ENCODE measurements at regions not wholly inside any gene's neighbourhood (a gene's known extent, or its start where the extent isn't known, plus 50 kb on each side); places are given as distances from the start of the nearest gene placed in this dataset.

DNA sequence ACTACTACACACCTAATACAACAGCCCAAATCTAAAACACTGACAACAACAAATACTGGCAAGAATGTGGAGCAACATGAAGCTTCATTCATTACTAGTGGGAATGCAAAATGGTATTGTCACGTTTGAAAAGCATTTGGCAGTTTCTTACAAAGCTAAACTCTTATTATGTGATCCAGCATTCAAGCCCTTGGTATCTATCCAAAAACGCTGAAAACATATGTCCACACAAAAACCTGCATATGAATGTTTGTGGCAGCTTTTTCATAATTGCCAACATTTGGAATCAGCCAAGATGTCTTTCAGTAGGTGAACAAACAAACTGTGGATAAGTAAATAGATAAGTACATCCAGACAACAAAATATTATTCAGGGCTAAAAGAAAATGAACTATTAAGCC lies 501.1 kb upstream of the KIF2B start:
- H3K4me3 Mint-ChIP-seq = no peak overlapping the region
- H3K36me3 Mint-ChIP-seq (ENCODE audit: low read depth) = no peaks in the 10 kb centered on the region
- H3K4me1 Mint-ChIP-seq (ENCODE audit: low read depth) = no peaks in the 10 kb centered on the region
- no peaks in the 10 kb centered on the region for H3K27me3 Mint-ChIP-seq (ENCODE audit: low read depth)
- H3K27ac Mint-ChIP-seq = no peak overlapping the region
- peaks cover 25% of the 10 kb centered on the region for H3K9me3 Mint-ChIP-seq
- no peak for DNase-seq (ENCODE audit: low spot score)

GRCh38 chr17:53319947-53320346 lies 502.8 kb upstream of the KIF2B start:
- H3K27ac Mint-ChIP-seq = no peak overlapping the region
- H3K9me3 Mint-ChIP-seq = peaks cover 28% of the 10 kb centered on the region
- no peak overlapping the region for H3K4me3 Mint-ChIP-seq
- H3K36me3 Mint-ChIP-seq (ENCODE audit: low read depth) = no peaks in the 10 kb centered on the region
- no peaks in the 10 kb centered on the region for H3K27me3 Mint-ChIP-seq (ENCODE audit: low read depth)
- no peaks in the 10 kb centered on the region for H3K4me1 Mint-ChIP-seq (ENCODE audit: low read depth)
- DNase-seq (ENCODE audit: low spot score) = no peak

DNA sequence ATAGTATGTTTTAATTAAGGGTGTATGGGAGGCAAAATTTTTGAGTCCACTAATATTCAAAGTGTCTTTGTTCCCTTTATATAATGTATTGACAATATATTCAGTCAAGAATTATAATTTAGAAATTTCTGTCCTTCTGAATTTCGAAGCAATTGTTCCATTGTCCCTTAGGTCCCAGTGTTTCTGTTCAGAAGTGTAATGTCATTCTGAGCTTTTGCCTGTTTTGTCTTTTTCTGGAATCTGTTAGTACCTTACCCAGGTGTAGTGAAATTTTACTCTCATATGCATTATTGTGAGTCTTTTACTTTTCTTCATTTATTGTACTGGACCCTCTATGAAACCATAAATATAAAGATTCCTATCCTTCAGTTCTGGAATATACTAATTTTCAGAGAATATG lies 505.7 kb upstream of the KIF2B start:
- H3K27ac Mint-ChIP-seq = no peak overlapping the region
- H3K4me3 Mint-ChIP-seq = no peak overlapping the region
- no peak for DNase-seq (ENCODE audit: low spot score)
- H3K4me1 Mint-ChIP-seq (ENCODE audit: low read depth) = no peaks in the 10 kb centered on the region
- H3K27me3 Mint-ChIP-seq (ENCODE audit: low read depth) = no peaks in the 10 kb centered on the region
- no peaks in the 10 kb centered on the region for H3K36me3 Mint-ChIP-seq (ENCODE audit: low read depth)
- peaks cover 36% of the 10 kb centered on the region for H3K9me3 Mint-ChIP-seq

DNA sequence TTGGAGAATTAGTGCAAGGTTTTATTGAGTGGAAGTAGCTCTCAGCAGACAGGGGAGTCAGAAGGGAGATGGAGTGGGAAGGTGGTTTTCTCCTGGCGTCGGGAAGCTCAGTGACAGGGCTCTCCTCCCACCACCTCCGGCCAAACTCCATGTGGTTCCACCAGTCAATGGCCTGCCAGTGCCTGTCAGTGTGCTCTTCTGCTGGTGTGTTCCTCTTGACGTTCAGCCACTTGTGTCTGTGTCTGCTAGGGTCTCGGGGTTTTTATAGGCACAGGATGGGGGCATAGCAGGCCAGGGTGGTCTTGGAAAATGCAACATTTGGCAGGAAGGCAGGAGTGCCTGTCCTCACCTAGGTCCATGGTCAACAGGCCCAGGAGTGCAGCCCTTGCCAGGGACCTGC lies 506.7 kb upstream of the KIF2B start:
- peaks cover 33% of the 10 kb centered on the region for H3K9me3 Mint-ChIP-seq
- no peaks in the 10 kb centered on the region for H3K27me3 Mint-ChIP-seq (ENCODE audit: low read depth)
- H3K4me3 Mint-ChIP-seq = no peak overlapping the region
- no peaks in the 10 kb centered on the region for H3K4me1 Mint-ChIP-seq (ENCODE audit: low read depth)
- H3K27ac Mint-ChIP-seq = no peak overlapping the region
- no peak for DNase-seq (ENCODE audit: low spot score)
- H3K36me3 Mint-ChIP-seq (ENCODE audit: low read depth) = no peaks in the 10 kb centered on the region

GRCh38 chr17:53314521-53314920 lies 508.2 kb upstream of the KIF2B start:
- Mint-ChIP-seq H3K4me3 (no peak overlapping the region), H3K27me3 (ENCODE audit: low read depth) (no peaks in the 10 kb centered on the region), H3K36me3 (ENCODE audit: low read depth) (no peaks in the 10 kb centered on the region), H3K27ac (no peak overlapping the region), H3K9me3 (peaks cover 35% of the 10 kb centered on the region), H3K4me1 (ENCODE audit: low read depth) (no peaks in the 10 kb centered on the region)
- DNase-seq (ENCODE audit: low spot score) = no peak

GRCh38 chr17:53313746-53314145 lies 509.0 kb upstream of the KIF2B start:
- peaks cover 42% of the 10 kb centered on the region for H3K9me3 Mint-ChIP-seq
- no peak for DNase-seq (ENCODE audit: low spot score)
- H3K4me3 Mint-ChIP-seq = no peak overlapping the region
- no peaks in the 10 kb centered on the region for H3K4me1 Mint-ChIP-seq (ENCODE audit: low read depth)
- no peaks in the 10 kb centered on the region for H3K27me3 Mint-ChIP-seq (ENCODE audit: low read depth)
- H3K36me3 Mint-ChIP-seq (ENCODE audit: low read depth) = no peaks in the 10 kb centered on the region
- no peak overlapping the region for H3K27ac Mint-ChIP-seq

- Mint-ChIP-seq H3K27ac (no peak overlapping the region), H3K36me3 (ENCODE audit: low read depth) (no peaks in the 10 kb centered on the region), H3K4me3 (no peak overlapping the region), H3K9me3 (peaks cover 38% of the 10 kb centered on the region), H3K27me3 (ENCODE audit: low read depth) (no peaks in the 10 kb centered on the region), H3K4me1 (ENCODE audit: low read depth) (no peaks in the 10 kb centered on the region)
- no peak for DNase-seq (ENCODE audit: low spot score)
Observed at GRCh38 chr17:53278466-53278865, 544.3 kb upstream of the KIF2B start.

DNA sequence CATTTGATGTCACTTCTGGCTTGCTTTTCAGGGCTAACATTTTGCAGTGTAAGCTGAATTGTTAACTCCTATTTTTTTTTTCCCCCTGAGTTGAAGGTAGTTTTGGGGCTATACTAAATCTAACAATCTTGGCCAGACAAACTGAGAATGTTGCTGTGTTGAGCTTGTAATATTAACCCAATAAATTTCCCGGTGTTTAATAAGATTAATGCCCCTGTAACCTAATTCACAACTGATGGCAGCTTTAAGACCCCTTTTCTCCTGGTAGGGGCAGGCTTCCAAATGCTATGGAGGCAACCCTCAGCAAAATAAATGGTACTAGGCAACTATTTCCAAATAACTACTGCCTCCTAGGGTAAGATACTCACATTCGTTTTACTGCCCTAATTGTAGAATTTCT lies 549.6 kb upstream of the KIF2B start:
- H3K27ac Mint-ChIP-seq = no peak overlapping the region
- peaks cover 31% of the 10 kb centered on the region for H3K9me3 Mint-ChIP-seq
- no peak overlapping the region for H3K4me3 Mint-ChIP-seq
- H3K27me3 Mint-ChIP-seq (ENCODE audit: low read depth) = no peaks in the 10 kb centered on the region
- DNase-seq (ENCODE audit: low spot score) = no peak
- H3K36me3 Mint-ChIP-seq (ENCODE audit: low read depth) = no peaks in the 10 kb centered on the region
- no peaks in the 10 kb centered on the region for H3K4me1 Mint-ChIP-seq (ENCODE audit: low read depth)

GRCh38 chr17:53270936-53271335 lies 551.8 kb upstream of the KIF2B start:
- H3K9me3 Mint-ChIP-seq = peaks cover 29% of the 10 kb centered on the region
- no peak overlapping the region for H3K27ac Mint-ChIP-seq
- no peak for DNase-seq (ENCODE audit: low spot score)
- H3K36me3 Mint-ChIP-seq (ENCODE audit: low read depth) = no peaks in the 10 kb centered on the region
- no peak overlapping the region for H3K4me3 Mint-ChIP-seq
- H3K4me1 Mint-ChIP-seq (ENCODE audit: low read depth) = no peaks in the 10 kb centered on the region
- H3K27me3 Mint-ChIP-seq (ENCODE audit: low read depth) = no peaks in the 10 kb centered on the region

GRCh38 chr17:53264730-53265129 lies 558.0 kb upstream of the KIF2B start:
- Mint-ChIP-seq H3K27ac (no peak overlapping the region), H3K9me3 (peaks cover 32% of the 10 kb centered on the region), H3K4me3 (no peak overlapping the region), H3K4me1 (ENCODE audit: low read depth) (no peaks in the 10 kb centered on the region), H3K27me3 (ENCODE audit: low read depth) (no peaks in the 10 kb centered on the region), H3K36me3 (ENCODE audit: low read depth) (no peaks in the 10 kb centered on the region)
- DNase-seq (ENCODE audit: low spot score) = no peak

DNA sequence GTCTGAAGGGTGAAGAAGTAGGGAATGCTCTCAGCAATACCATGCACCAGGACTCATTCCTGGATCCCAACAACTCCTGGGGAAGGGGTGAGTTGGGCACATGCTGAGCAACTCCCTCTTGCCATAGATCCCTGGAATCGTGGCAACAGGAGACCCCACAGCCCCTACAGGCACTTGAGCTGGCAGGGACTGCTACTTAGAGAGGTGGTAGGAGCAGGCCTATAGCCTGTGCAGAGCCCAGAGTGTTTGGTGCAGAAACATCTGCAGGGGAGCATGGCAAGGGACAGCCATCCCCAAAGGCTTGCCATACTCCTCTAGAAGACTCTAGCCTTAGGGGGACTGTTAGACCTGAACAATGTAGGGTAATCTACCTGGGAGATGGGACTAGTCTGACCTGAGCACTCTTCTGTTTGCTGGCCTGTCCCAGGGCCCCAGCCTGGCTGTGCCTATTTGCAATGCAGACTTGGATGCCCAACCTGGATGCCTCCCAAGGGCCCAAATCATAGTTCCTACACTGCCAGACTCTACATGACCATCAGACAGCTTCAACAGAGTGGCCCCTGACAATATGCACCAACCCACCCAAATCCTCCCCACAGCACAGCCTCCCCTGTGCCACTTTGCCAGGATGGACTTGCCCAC lies 568.6 kb upstream of the KIF2B start:
- Mint-ChIP-seq H3K9me3 (peaks cover 46% of the 10 kb centered on the region), H3K27me3 (ENCODE audit: low read depth) (no peaks in the 10 kb centered on the region), H3K27ac (no peak overlapping the region), H3K4me1 (ENCODE audit: low read depth) (no peaks in the 10 kb centered on the region), H3K36me3 (ENCODE audit: low read depth) (no peaks in the 10 kb centered on the region), H3K4me3 (no peak overlapping the region)
- no peak for DNase-seq (ENCODE audit: low spot score)

DNA sequence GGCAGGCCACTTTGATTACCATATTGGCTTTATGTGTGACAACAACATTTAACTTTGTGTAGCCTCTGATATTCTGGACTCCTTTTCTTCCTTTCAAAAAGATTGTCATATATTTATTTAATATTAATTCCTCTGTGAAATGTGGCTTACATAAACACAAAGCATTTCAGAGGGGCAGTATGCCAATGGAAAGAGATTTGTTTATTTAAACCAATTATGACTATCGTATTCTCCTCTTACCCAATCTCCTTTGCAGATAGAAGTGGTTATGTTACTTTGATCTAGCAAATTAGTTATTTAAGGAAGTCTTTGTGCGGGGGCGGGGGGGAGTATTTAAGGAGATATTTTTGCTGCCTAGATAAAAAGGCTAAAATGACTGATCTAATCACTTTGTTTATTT lies 573.7 kb upstream of the KIF2B start:
- H3K4me3 Mint-ChIP-seq = no peak overlapping the region
- H3K27me3 Mint-ChIP-seq (ENCODE audit: low read depth) = no peaks in the 10 kb centered on the region
- no peak for DNase-seq (ENCODE audit: low spot score)
- no peaks in the 10 kb centered on the region for H3K4me1 Mint-ChIP-seq (ENCODE audit: low read depth)
- H3K36me3 Mint-ChIP-seq (ENCODE audit: low read depth) = no peaks in the 10 kb centered on the region
- no peak overlapping the region for H3K27ac Mint-ChIP-seq
- H3K9me3 Mint-ChIP-seq = peaks cover 14% of the 10 kb centered on the region

DNA sequence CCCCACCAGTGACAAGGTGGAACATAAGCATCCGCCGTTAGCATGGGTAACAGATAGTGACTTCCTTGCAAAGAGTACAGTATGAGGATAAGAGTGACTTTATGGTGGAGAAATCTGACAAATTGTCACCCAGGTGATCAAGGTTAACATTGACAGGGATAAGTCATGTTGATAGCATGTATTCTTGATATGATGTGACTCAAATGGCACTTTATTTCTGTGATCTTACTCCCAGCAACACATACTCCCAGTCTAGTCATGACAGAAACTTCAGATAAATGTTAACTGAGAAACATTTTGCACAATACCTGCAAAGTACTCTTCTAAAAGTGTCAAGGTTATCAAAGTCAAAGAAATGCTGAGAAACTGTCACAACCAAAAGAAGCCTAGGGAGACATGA lies 588.6 kb upstream of the KIF2B start:
- Mint-ChIP-seq H3K36me3 (ENCODE audit: low read depth) (no peaks in the 10 kb centered on the region), H3K4me3 (no peak overlapping the region), H3K9me3 (peaks cover 39% of the 10 kb centered on the region), H3K27ac (no peak overlapping the region), H3K27me3 (ENCODE audit: low read depth) (no peaks in the 10 kb centered on the region), H3K4me1 (ENCODE audit: low read depth) (no peaks in the 10 kb centered on the region)
- no peak for DNase-seq (ENCODE audit: low spot score)

DNA sequence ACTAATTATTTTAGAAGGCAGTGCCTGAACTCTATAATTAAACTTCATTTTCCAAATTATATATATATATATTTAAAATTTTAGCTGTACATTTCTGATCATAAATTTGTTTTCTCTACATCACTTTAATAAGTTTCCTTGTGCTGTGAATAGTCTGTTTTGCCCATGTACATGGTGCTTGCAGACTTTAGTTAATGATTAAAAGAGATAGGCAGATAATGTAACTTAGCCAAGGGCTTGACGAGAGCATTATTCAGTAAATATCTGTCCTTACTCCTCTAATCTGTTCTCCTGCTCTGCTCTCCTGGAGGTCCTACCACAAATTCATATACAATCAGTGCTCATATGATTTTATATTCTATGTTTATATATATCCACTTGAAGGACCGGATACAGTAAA lies 595.2 kb upstream of the KIF2B start:
- DNase-seq (ENCODE audit: low spot score) = no peak
- Mint-ChIP-seq H3K4me3 (no peak overlapping the region), H3K27ac (no peak overlapping the region)

GRCh38 chr17:53227111-53227510 lies 595.6 kb upstream of the KIF2B start:
- Mint-ChIP-seq H3K4me3 (no peak overlapping the region), H3K4me1 (ENCODE audit: low read depth) (no peaks in the 10 kb centered on the region), H3K27me3 (ENCODE audit: low read depth) (no peaks in the 10 kb centered on the region), H3K27ac (no peak overlapping the region), H3K36me3 (ENCODE audit: low read depth) (no peaks in the 10 kb centered on the region), H3K9me3 (peaks cover 43% of the 10 kb centered on the region)
- DNase-seq (ENCODE audit: low spot score) = no peak

More for the DNA sequence above, 595.2 kb upstream of the KIF2B start:
- Mint-ChIP-seq H3K9me3 (peaks cover 44% of the 10 kb centered on the region), H3K36me3 (ENCODE audit: low read depth) (no peaks in the 10 kb centered on the region), H3K4me1 (ENCODE audit: low read depth) (no peaks in the 10 kb centered on the region), H3K27me3 (ENCODE audit: low read depth) (no peaks in the 10 kb centered on the region)

Measured in T-helper 2 cell treated with Interferon-gamma antibody and Interleukin-4, amounts not matched to agents 5 μg/mL and 100 μg/mL, for 36 hours (primary cell).